Midbrain (tissue), 1 donor: ENCODE measurements at regions not wholly inside any gene's neighbourhood (a gene's known extent, or its start where the extent isn't known, plus 50 kb on each side); places are given as distances from the start of the nearest gene placed in this dataset.

Experiments used
- DNase-seq: peaks from one replicate; lab custom pipeline; 2025; lab: John Stamatoyannopoulos, UW

DNA sequence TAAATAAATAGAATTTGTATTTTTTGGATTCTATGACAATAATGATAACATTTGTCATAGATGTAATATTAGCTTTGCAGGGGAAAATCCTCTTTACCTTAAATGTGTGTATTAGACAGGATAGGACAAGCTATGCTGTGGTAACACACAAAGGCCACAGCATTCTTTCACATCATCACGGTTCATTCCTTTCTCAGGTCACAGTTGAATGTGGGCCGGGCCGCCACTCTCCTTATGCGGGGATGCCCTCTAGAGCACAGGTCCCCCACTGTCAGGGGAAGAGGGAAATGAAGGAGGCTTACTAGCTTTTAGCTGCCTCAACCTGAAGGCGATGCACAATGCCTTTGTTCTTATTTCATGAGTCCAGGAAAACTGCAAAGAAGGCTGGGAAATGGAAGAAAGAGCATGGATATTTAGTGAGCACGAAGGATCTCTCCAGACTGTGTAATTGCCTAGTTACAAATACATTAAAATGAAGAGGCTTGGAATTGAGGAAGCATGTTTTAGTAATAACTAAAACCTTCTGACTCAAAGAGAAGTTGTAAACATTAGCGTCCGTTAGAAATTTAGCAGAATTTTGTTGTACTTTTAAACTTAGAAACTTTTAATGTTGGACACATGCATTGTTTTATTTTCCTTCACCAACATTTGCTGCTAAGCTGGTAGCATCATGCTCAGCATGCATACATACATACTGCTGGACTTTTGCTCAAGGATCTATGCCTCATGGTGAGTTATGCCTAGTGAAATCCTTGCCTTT, 248.9 kb upstream of the FOXQ1 start:
- no peak for DNase-seq

DNA sequence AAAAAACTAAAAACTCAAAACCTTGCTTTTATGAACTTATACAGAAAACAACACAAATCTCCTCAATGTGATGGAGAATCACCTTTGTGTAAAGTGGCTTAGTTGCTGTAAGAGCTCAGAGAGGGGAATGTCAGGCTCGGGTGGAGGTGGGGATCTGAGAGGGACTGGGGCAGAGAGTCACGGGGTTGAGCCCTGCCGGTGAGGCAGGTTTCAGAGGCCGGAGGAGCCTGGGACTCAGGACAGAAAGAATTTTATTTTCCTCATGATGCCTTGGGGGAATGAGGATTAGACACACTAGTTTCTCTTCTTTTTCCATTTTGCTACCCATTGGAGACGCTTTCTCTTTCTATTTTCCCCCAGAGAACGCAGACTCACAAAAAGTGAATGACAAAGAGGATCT, 252.3 kb upstream of the FOXQ1 start:
- no peak for DNase-seq

DNA sequence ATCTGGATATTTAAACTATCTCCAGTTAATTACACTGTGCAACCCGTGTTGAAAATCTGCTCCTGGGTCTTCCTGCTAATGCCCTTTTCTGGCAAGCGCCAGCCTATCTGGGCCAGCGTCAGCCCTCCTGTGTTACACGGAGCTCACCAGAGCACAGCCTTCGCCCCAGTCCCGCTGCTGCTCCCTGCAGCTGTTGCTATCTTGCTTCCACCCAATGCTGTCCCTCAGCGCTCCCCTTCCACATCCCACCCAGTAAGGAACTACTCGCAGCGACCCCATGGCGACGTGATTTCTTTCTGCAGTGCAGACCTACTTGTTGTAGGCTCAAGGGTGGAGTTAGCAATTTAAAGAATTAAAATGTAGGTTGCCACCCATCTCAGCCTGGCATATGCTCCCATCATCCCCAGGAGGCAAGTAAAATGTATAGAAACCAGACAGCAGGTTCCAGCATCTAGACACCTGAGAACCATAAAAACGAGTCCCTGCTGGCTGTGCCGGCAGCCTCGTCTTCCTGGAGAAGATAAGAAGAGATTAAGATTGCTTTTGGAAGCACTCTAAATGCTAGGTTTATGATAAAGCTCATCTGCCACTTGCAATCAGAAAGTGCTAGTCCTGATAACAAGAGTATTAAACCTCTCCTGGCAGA, 254.3 kb upstream of the FOXQ1 start:
- no peak for DNase-seq

DNA sequence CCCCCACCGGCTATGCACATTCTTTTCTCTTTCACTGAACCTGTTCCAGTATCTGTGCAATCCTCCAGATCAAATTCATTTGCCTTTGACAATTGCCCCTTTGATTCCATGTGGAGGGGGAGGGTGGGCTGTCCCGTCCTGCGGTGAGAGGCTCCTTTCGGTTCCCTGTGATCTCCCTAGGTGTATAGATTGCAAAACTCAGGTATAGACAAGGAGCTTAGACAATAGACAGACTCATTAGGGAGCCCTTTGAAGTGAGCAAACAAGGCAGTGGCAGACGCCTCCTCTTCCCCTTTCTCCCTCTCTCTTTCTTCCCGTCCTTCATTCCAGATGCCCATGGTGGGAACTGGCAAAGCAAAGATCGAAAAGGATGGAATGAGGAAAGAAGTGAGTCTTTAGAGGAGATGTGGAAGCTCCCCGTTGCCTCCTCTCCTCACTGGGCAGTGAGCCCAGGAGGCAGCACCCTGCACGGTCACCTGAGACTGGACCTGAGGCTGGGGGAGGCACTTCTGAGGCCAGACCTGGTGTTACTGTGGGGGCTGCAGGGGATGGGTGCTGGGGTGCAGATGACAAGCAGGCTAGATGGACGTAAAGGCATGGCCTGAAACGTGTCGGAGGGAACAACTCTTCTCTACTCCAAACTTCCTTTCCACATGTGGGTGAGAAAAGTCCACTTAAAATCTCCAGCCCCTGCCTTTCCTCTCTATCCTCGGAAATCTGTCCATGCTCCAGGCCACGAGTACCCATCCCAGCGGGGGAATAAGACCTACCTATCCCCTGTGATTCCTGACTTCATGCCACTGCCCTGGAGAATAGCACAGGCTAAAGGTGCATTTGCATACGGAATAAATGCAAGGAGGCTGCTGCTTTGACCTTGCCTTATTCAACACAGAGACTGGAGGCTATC, 256.6 kb upstream of the FOXQ1 start:
- no peak for DNase-seq

DNA sequence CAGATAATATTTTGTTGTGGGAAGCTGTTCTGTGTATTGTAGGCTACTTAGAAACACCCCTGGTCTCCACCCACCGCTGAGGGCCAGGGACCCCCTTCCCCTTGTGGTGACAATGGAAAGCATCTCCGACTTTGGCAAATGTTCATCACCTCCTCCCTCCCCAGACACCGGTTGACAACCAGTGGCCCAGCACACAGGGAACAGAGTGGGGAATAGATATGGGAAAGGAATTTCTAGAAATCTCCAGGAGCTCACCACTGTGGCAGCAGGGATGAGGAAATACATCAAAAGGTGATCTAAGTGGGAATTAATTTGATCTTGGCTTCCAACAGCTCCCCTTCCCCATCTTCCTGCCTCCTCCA, 257.3 kb upstream of the FOXQ1 start:
- DNase-seq, result no peak

DNA sequence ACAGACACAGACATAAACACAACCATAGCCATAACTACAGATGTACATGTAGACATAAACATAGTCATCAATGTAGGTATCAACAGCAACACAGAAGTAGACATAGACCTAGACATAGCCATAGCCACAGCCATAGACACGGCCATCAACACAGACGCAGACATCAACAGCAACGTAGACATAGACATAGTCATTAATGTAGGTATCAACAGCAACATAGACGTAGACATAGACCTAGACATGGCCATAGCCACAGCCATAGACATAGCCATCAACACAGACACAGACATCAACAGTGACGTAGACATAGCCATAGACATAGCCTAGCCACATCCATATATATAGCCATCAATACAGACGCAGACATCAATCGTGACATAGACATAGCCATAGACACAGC, 258.3 kb upstream of the FOXQ1 start:
- DNase-seq, result no peak

DNA sequence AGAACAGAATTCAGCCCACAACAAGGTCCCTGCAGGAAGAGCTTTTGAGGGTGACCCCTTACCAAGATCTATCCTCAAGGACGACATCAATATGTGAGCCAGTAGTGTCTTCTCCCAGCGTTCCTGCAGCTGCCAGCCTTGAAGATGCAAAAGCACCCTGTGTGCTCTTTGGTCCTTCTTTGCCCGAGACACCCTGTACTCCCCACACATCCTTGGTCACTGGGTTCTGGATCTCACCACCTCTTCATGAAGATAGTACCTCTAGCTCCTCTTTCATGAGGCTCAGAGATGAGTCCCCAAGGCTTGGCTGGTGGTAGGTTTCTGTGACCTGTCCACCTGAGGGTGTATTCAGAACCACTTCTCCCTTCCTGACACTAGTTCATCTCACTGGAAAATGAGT, 259.6 kb upstream of the FOXQ1 start:
- DNase-seq, result no peak

DNA sequence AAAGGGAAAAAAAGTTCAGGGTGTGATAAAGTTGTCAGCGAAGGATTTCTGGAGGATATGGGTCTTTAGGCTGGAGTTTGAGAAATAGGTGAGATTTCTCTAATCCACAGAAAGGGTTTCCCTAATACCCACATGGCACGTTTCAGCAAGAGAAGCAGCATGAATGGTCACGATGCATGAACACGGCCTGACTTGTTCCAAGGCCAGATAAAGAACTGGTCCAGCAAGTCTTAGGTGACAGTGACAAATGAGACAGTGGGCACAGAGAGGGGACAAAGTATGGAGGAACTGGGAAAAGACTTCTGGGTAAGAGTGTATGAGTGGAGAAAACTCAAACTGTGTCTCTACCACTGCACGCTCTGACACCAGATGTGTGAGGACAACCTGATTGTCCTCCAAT, 262.0 kb upstream of the FOXQ1 start:
- no peak for DNase-seq

DNA sequence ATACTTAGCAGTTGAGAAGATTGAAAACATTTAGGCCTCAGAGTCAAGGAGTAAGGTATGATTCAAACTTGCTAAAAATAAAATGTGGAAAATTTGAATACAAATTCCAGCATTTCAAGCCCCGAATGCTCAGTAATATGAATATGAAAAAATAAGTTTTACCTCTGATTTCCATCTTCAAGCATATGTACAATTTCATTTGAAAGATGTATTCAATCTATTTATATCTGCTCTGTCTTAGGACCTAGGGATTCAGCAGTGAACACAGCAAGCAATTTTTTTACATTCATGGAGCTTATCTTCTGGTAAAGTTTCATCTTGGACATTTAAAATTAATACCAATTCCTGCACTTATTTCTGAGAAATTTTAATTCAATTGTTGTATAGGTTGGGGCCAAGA, 262.7 kb upstream of the FOXQ1 start:
- no peak for DNase-seq

DNA sequence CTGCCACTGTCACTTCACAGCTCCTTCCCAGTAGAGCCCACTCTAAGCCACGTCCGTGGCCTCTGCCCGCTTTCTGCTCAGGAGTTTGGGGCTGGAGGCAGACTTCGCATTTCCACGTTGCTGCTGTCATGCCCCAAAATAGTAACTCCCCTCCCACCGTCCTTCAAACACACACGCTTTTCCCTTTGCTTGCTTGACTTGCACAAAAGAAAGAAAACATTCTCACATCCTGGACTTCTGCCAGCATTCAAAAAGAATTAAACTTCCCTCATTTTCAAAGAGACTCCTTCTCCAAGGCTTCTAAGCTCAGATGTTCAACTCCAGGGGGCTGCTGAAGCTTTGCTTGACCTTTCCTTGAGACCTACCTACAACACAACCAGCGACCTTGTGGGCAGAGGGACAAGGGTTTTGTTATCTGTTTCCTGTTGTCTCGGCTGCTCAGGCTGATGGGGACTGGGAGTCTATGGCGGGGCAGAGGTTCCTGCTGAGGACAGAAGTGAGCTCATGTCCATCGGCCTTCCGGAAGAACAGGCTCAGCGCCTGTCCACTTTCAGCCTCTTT, 263.8 kb upstream of the FOXQ1 start:
- DNase-seq, result no peak

DNA sequence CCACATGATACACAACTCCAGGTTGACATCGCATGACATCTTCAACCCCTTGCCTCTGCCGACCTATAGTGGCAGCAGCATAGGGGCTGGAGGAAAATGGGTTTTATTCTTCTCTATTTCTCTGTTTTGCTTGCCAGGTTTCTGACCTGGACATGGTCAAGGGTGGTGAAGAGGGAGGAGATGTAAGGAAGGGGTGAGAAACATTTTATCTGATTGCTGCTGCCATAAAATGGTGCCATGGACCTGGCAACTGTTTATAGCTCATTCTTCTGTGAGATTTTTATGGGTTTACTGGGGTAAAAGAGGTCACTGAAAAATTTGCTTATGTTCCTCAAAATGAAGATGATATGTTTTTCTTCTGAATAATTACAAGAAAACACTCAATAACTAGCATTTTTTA, 266.7 kb upstream of the FOXQ1 start:
- no peak for DNase-seq

DNA sequence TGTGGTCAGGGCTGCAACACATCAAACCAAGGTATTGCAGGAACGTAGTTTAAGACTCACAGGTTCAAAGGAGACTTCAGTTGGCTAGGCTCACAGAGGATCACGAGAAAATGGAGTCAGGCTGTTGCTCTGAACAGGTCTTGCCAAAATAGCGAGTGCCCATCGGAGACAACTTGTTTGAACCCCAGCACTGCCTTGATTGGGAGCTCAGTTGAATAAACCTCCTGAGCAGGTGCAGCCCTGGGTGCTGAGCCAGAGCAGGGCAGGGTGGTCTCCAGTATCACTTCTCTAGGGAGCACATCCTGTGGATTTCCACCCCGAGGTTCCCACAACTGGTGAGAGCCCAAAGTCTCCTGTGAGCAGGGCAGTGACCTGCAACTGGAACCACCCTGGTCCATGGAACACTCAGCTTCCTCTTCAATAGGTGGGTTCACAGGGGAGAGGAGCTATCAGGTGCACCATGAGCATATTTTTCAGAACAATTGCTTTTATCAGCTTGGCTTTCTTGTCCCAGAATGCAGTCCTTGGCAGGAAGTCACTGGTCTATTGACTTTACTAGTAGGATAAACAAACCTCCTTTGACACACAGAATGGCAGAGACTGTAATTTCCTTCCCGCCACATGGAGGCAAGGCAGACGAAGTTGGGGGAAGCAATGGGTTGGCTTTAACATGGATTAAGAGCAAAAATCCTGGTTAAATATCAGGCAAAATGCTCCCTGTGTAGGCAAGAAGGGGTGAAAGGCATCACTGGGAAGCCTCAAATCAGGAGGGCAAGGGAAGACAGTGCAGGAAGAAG, 267.7 kb upstream of the FOXQ1 start:
- DNase-seq, result no peak

DNA sequence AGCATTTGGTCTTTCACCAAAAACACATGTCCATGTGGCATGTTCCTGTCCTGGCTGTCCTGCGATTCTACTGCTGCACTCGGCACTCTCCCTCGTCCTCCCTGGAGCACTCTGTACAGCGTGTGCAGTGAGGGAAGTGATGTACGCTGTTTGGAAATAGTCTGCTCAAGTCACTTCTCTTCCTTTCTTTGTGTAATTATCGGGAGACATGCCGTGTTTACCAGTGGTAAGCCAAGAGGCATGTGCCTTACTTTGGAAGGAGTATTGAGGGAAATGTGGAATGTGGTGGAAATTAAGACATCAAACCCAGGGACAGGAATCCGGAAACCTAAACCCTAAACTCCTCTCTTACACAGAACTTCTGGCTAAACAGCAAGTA, 268.5 kb upstream of the FOXQ1 start:
- no peak for DNase-seq

DNA sequence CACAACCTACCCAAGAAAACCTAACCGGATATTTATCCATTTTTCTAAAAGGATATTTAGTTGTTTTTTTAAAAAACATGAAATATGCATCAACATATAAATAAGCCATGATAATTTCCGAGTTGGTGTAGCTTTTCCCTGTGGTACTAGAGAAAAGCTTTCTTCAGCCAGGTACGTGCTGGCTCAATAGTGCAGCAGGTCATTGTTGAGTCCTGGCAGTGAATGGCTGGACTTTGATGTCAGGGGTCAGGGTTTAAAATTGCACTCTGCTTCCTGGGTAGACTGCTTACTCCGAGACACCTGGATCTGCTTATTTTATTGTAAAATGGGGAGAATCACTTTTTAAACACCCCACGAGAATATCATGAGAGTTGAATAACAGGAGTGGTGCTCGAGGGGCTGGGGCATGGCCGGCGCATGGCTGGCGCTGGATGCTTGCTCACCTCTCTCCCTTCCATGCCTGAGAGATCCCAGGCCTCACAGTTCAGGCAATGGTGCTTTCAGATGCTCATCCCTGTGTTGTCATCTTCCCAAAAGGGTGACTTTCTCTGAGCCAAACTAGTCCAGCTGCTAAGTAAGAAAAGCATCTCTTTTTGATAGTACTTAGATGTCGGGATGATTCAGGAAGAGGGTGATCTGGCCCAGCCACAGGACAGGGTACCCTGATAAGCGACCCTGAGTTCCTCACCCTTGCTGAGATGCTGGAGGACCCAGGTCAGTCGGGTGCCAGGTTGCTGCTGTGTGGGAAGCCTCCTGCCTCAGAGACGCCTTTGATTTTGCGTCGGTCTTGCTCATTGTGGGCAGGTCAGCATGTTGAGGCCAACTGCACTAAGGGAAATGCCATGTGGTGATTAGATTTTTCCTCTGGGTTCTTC, 269.1 kb upstream of the FOXQ1 start:
- no peak for DNase-seq

DNA sequence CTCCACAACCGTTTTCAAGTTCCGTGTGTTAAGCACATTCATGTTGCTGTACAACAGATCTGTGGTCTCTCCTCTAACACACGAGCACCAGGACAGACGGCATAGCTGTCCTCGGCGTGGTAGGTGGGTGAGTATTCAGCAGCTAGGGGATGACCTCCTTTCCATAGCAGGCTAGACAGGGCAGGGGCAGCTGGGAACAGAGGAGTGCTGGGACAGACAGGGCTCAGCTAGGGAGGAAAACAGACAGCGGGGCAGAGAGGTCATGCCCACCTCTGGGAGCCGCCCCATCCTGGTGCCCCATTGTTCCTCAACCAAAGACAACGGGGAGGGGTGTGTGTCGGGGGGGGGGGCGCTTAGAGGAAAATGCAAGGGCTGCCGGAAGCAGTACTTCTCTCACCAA, 271.5 kb upstream of the FOXQ1 start:
- no peak for DNase-seq

DNA sequence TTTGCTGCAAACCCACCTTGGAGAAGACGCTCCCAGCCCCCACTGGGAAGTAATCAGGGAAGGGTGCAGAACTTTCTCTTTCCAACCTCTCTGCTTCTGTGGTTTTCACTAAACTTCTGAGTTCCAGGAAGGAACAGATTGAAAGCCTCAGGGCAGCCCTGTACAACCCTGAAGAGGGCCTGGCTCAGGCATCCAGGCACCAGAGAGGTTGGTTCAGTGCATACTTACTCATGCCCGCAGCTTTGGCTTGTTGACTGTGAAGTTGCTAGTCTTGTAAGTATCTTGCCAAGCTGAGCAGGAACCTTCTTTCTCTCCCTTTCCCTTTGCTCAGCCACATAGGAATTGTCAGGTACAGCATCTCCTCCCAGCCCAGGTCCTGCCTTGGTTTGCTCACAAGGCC, 272.2 kb upstream of the FOXQ1 start:
- DNase-seq, result no peak

DNA sequence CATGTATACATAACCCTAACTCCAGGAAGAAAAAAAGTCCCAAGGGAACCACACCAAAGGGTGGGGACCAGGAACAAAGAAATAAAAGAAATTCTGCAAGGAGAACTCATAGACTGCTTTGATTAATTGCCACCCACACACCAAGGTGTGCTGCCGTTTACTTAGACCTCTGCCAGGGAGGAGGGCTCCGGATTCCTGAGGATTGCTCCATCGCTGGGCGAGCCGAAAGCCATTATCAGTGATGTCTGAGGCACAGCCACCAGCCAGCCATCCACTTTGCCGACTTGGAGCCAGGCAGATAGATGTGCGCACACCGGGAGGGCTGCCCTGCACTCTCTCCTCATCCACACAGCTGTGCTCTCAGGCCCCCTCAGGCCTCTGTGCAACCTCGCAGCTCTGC, 272.7 kb upstream of the FOXQ1 start:
- no peak for DNase-seq

DNA sequence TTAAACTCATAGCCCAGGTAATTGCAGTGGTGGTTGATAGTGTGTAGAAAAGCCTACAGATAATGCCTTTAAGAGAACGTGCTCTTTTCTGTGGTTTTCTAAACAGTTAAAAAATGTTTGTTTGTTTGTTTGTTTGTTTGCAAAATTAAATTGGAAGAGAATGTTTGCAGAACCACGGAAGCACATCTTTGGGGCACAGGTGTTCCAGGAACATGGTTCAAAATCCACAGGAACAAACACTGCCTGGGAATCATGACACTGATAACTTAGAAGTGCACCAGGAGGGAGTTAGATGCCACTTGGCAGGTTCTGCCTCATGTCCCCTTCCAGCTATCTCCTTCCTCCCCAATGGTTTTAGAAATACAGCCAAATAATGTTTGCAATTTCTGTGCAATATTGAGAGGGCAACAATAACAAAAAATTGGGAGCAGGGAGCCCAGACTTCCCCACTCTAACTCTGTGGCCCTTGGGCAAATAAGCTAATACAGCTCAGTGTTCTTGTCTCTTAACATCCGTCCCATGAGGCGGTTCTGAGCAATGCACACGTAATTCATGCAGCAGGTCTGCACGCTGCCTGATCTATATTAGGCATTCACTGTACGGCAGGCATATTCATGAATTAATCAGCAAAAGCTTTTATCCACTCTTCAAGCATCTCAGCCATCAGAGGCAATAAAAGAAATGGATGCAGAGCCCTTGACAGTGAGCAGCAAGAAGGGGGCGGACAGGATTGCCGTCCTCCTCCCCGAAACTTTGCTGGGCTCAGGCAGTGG, 274.3 kb upstream of the FOXQ1 start:
- no peak for DNase-seq

DNA sequence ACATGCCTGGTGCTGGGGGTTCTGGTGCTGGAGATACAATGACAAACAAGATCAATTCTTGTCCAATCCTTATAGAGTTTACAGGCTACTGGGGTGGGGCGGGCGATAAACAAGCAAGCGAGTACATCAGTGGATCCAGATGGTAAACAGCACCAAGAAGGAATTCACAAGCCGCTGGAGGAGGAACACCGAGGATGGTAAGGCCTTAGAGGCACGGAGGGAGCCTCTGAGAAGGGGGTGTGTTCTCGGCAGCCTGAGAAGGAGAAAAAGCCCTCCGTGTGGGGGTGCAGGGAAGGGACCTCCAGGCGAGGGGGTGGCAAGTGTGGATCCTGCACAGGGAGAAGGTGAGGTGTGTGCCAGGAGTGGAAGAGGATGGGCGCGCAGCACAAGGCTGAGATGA, 276.5 kb upstream of the FOXQ1 start:
- no peak for DNase-seq

DNA sequence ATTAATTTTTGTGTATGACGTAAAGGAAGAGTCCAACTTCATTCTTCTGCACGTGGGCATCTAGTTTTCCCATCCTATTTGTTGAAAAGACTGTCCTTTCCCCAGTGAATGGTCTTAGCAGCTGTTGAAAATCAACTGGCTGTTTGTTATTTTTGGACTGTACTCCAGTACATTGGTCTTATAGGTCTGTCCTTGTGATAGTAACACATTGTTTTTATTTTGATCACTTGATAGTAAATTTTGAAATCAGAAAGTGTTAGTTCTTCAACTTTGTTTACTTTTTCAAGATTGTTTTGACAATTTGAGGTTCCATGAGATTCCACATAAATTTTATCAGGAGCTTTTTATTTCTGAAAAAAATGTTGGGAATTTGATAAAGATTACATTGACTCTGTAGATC, 280.2 kb upstream of the FOXQ1 start:
- no peak for DNase-seq
